ENCODE measurements at regions not wholly inside any gene's neighbourhood (a gene's known extent, or its start where the extent isn't known, plus 50 kb on each side); places are given as distances from the start of the nearest gene placed in this dataset.

- DNase-seq (ENCODE audit: low read depth in 6 of 9, low spot score in 9 of 9) = no peak
- no peaks in the 10 kb centered on the region for H3K4me1 ChIP-seq (ENCODE audit: control insufficient read depth in 2 of 2, insufficient read depth in 2 of 2, low read length in 2 of 2)
- no peak overlapping the region for H3K4me3 ChIP-seq (ENCODE audit: low read length in 2 of 2)
- 89% methylated on average over 3 of the region's 3 CpGs for WGBS
- H3K27ac ChIP-seq (ENCODE audit: low read depth in 1 of 2, low read length in 1 of 2) = no peak overlapping the region
- H3K27me3 ChIP-seq (ENCODE audit: control insufficient read depth in 2 of 2, insufficient read depth in 1 of 2, low read length in 1 of 2) = no peaks in the 10 kb centered on the region
- no peaks in the 10 kb centered on the region for H3K9me3 ChIP-seq (ENCODE audit: control insufficient read depth in 2 of 2, insufficient read depth in 1 of 2, low read length in 1 of 2)
- H3K36me3 ChIP-seq (ENCODE audit: control insufficient read depth in 2 of 2, insufficient read depth in 2 of 2, low read length in 1 of 2) = no peaks in the 10 kb centered on the region
Measured at GRCh38 chr9:107208121-107208520, 75.0 kb upstream of the RAD23B start.

GRCh38 chr9:107210775-107211174 is 72.3 kb upstream of the RAD23B start:
- no peak for DNase-seq (ENCODE audit: low read depth in 6 of 9, low spot score in 9 of 9)
- WGBS = 98% methylated on average over 6 of the region's 6 CpGs
- no peak overlapping the region for H3K4me3 ChIP-seq (ENCODE audit: low read length in 2 of 2)
- H3K9me3 ChIP-seq (ENCODE audit: control insufficient read depth in 2 of 2, insufficient read depth in 1 of 2, low read length in 1 of 2) = no peaks in the 10 kb centered on the region
- H3K27ac ChIP-seq (ENCODE audit: low read depth in 1 of 2, low read length in 1 of 2) = no peak overlapping the region
- H3K27me3 ChIP-seq (ENCODE audit: control insufficient read depth in 2 of 2, insufficient read depth in 1 of 2, low read length in 1 of 2) = no peaks in the 10 kb centered on the region
- no peaks in the 10 kb centered on the region for H3K36me3 ChIP-seq (ENCODE audit: control insufficient read depth in 2 of 2, insufficient read depth in 2 of 2, low read length in 1 of 2)
- H3K4me1 ChIP-seq (ENCODE audit: control insufficient read depth in 2 of 2, insufficient read depth in 2 of 2, low read length in 2 of 2) = no peaks in the 10 kb centered on the region

- H3K9me3 ChIP-seq (ENCODE audit: control insufficient read depth in 2 of 2, insufficient read depth in 1 of 2, low read length in 1 of 2) = no peaks in the 10 kb centered on the region
- H3K36me3 ChIP-seq (ENCODE audit: control insufficient read depth in 2 of 2, insufficient read depth in 2 of 2, low read length in 1 of 2) = no peaks in the 10 kb centered on the region
- no peaks in the 10 kb centered on the region for H3K27me3 ChIP-seq (ENCODE audit: control insufficient read depth in 2 of 2, insufficient read depth in 1 of 2, low read length in 1 of 2)
- no peak overlapping the region for H3K27ac ChIP-seq (ENCODE audit: low read depth in 1 of 2, low read length in 1 of 2)
- no peak overlapping the region for H3K4me3 ChIP-seq (ENCODE audit: low read length in 2 of 2)
- 90% methylated on average over 9 of the region's 9 CpGs for WGBS
- no peak for DNase-seq (ENCODE audit: low read depth in 6 of 9, low spot score in 9 of 9)
- no peaks in the 10 kb centered on the region for H3K4me1 ChIP-seq (ENCODE audit: control insufficient read depth in 2 of 2, insufficient read depth in 2 of 2, low read length in 2 of 2)
Measured at GRCh38 chr9:107211284-107211923, 71.7 kb upstream of the RAD23B start.

GRCh38 chr9:107212613-107213012 is 70.5 kb upstream of the RAD23B start:
- DNase-seq (ENCODE audit: low read depth in 6 of 9, low spot score in 9 of 9) = no peak
- no peaks in the 10 kb centered on the region for H3K27me3 ChIP-seq (ENCODE audit: control insufficient read depth in 2 of 2, insufficient read depth in 1 of 2, low read length in 1 of 2)
- 98% methylated on average over 5 of the region's 5 CpGs for WGBS

GRCh38 chr9:107213080-107213479 is 70.0 kb upstream of the RAD23B start:
- Histone ChIP-seq H3K4me3 (ENCODE audit: low read length in 2 of 2) (no peak overlapping the region), H3K27ac (ENCODE audit: low read depth in 1 of 2, low read length in 1 of 2) (no peak overlapping the region), H3K36me3 (ENCODE audit: control insufficient read depth in 2 of 2, insufficient read depth in 2 of 2, low read length in 1 of 2) (no peaks in the 10 kb centered on the region), H3K4me1 (ENCODE audit: control insufficient read depth in 2 of 2, insufficient read depth in 2 of 2, low read length in 2 of 2) (no peaks in the 10 kb centered on the region), H3K9me3 (ENCODE audit: control insufficient read depth in 2 of 2, insufficient read depth in 1 of 2, low read length in 1 of 2) (no peaks in the 10 kb centered on the region), H3K27me3 (ENCODE audit: control insufficient read depth in 2 of 2, insufficient read depth in 1 of 2, low read length in 1 of 2) (no peaks in the 10 kb centered on the region)
- 97% methylated on average over 6 of the region's 6 CpGs for WGBS
- DNase-seq (ENCODE audit: low read depth in 6 of 9, low spot score in 9 of 9) = no peak

More at GRCh38 chr9:107212613-107213012, 70.5 kb upstream of the RAD23B start:
- Histone ChIP-seq H3K4me3 (ENCODE audit: low read length in 2 of 2) (no peak overlapping the region), H3K27ac (ENCODE audit: low read depth in 1 of 2, low read length in 1 of 2) (no peak overlapping the region), H3K36me3 (ENCODE audit: control insufficient read depth in 2 of 2, insufficient read depth in 2 of 2, low read length in 1 of 2) (no peaks in the 10 kb centered on the region), H3K4me1 (ENCODE audit: control insufficient read depth in 2 of 2, insufficient read depth in 2 of 2, low read length in 2 of 2) (no peaks in the 10 kb centered on the region), H3K9me3 (ENCODE audit: control insufficient read depth in 2 of 2, insufficient read depth in 1 of 2, low read length in 1 of 2) (no peaks in the 10 kb centered on the region)

- no peak overlapping the region for H3K27ac ChIP-seq (ENCODE audit: low read depth in 1 of 2, low read length in 1 of 2)
- no peaks in the 10 kb centered on the region for H3K9me3 ChIP-seq (ENCODE audit: control insufficient read depth in 2 of 2, insufficient read depth in 1 of 2, low read length in 1 of 2)
- H3K36me3 ChIP-seq (ENCODE audit: control insufficient read depth in 2 of 2, insufficient read depth in 2 of 2, low read length in 1 of 2) = no peaks in the 10 kb centered on the region
- WGBS = 73% methylated on average over 6 of the region's 6 CpGs
- no peak overlapping the region for H3K4me3 ChIP-seq (ENCODE audit: low read length in 2 of 2)
- H3K27me3 ChIP-seq (ENCODE audit: control insufficient read depth in 2 of 2, insufficient read depth in 1 of 2, low read length in 1 of 2) = no peaks in the 10 kb centered on the region
- no peaks in the 10 kb centered on the region for H3K4me1 ChIP-seq (ENCODE audit: control insufficient read depth in 2 of 2, insufficient read depth in 2 of 2, low read length in 2 of 2)
- peak in 1 of 9 donors; percentile 16 for DNase-seq (ENCODE audit: low read depth in 6 of 9, low spot score in 9 of 9)
Measured at GRCh38 chr9:107213561-107214028, 69.5 kb upstream of the RAD23B start.

- 97% methylated on average over 3 of the region's 3 CpGs for WGBS
- Histone ChIP-seq H3K27me3 (ENCODE audit: control insufficient read depth in 2 of 2, insufficient read depth in 1 of 2, low read length in 1 of 2) (no peaks in the 10 kb centered on the region), H3K4me1 (ENCODE audit: control insufficient read depth in 2 of 2, insufficient read depth in 2 of 2, low read length in 2 of 2) (no peaks in the 10 kb centered on the region), H3K27ac (ENCODE audit: low read depth in 1 of 2, low read length in 1 of 2) (no peak overlapping the region), H3K4me3 (ENCODE audit: low read length in 2 of 2) (no peak overlapping the region), H3K36me3 (ENCODE audit: control insufficient read depth in 2 of 2, insufficient read depth in 2 of 2, low read length in 1 of 2) (no peaks in the 10 kb centered on the region), H3K9me3 (ENCODE audit: control insufficient read depth in 2 of 2, insufficient read depth in 1 of 2, low read length in 1 of 2) (no peaks in the 10 kb centered on the region)
- DNase-seq (ENCODE audit: low read depth in 6 of 9, low spot score in 9 of 9) = no peak
Measured at GRCh38 chr9:107214381-107214780, 68.7 kb upstream of the RAD23B start.

GRCh38 chr9:107214915-107215314 is 68.2 kb upstream of the RAD23B start:
- no peak overlapping the region for H3K27ac ChIP-seq (ENCODE audit: low read depth in 1 of 2, low read length in 1 of 2)
- H3K4me1 ChIP-seq (ENCODE audit: control insufficient read depth in 2 of 2, insufficient read depth in 2 of 2, low read length in 2 of 2) = no peaks in the 10 kb centered on the region
- H3K9me3 ChIP-seq (ENCODE audit: control insufficient read depth in 2 of 2, insufficient read depth in 1 of 2, low read length in 1 of 2) = no peaks in the 10 kb centered on the region
- WGBS = 95% methylated on average over 2 of the region's 2 CpGs
- no peaks in the 10 kb centered on the region for H3K27me3 ChIP-seq (ENCODE audit: control insufficient read depth in 2 of 2, insufficient read depth in 1 of 2, low read length in 1 of 2)
- no peaks in the 10 kb centered on the region for H3K36me3 ChIP-seq (ENCODE audit: control insufficient read depth in 2 of 2, insufficient read depth in 2 of 2, low read length in 1 of 2)
- no peak for DNase-seq (ENCODE audit: low read depth in 6 of 9, low spot score in 9 of 9)
- H3K4me3 ChIP-seq (ENCODE audit: low read length in 2 of 2) = no peak overlapping the region

- WGBS = 95% methylated on average over 2 of the region's 2 CpGs
- no peak overlapping the region for H3K4me3 ChIP-seq (ENCODE audit: low read length in 2 of 2)
- no peaks in the 10 kb centered on the region for H3K9me3 ChIP-seq (ENCODE audit: control insufficient read depth in 2 of 2, insufficient read depth in 1 of 2, low read length in 1 of 2)
- no peak for DNase-seq (ENCODE audit: low read depth in 6 of 9, low spot score in 9 of 9)
- no peaks in the 10 kb centered on the region for H3K4me1 ChIP-seq (ENCODE audit: control insufficient read depth in 2 of 2, insufficient read depth in 2 of 2, low read length in 2 of 2)
- H3K27me3 ChIP-seq (ENCODE audit: control insufficient read depth in 2 of 2, insufficient read depth in 1 of 2, low read length in 1 of 2) = no peaks in the 10 kb centered on the region
- H3K36me3 ChIP-seq (ENCODE audit: control insufficient read depth in 2 of 2, insufficient read depth in 2 of 2, low read length in 1 of 2) = no peaks in the 10 kb centered on the region
- H3K27ac ChIP-seq (ENCODE audit: low read depth in 1 of 2, low read length in 1 of 2) = no peak overlapping the region
Measured at GRCh38 chr9:107215381-107215780, 67.7 kb upstream of the RAD23B start.
